Adipocyte (in vitro differentiated cells): ENCODE measurements at regions not wholly inside any gene's neighbourhood (a gene's known extent, or its start where the extent isn't known, plus 50 kb on each side); places are given as distances from the start of the nearest gene placed in this dataset.
A peak's percentile ranks its signal among the peaks of the same experiment; 100 is the strongest.
"Not testable (repeated sequence)": the region's sequence is repeated elsewhere in the genome, so short reads cannot be mapped to it uniquely, and the experiment has no call there.

ENCODE experiments used
- DNase-seq: peaks from one replicate; pipeline ENCODE4 v3.0.0-alpha.2; 2015; ENCODE audit warnings: low read depth
- H3K27me3 ChIP-seq: replicated peaks from 2 replicates; pipeline ENCODE4 v1.7.0; 2013; ENCODE audit warnings: mild to moderate bottlenecking, low read length, moderate library complexity; ENCODE audit not compliant: control insufficient read depth, insufficient read depth
- H3K36me3 ChIP-seq: 2 replicates; pipeline ENCODE4 v1.7.0; 2013; ENCODE audit warnings: low read length, mild to moderate bottlenecking, moderate library complexity; ENCODE audit not compliant: control insufficient read depth, insufficient read depth, severe bottlenecking
- H3K4me1 ChIP-seq: 2 replicates; pipeline ENCODE4 v1.7.0; 2013; ENCODE audit warnings: mild to moderate bottlenecking, low read length, moderate library complexity; ENCODE audit not compliant: control insufficient read depth, insufficient read depth
- H3K4me3 ChIP-seq: 2 replicates; pipeline ENCODE4 v1.7.0; 2013; ENCODE audit warnings: mild to moderate bottlenecking, low read length, moderate library complexity
- H3K9ac ChIP-seq: 2 replicates; pipeline ENCODE4 v1.7.0; 2013; ENCODE audit warnings: mild to moderate bottlenecking, low read length, moderate library complexity
- H3K9me3 ChIP-seq: 2 replicates; pipeline ENCODE4 v1.7.0; 2013; ENCODE audit warnings: mild to moderate bottlenecking, low read length, moderate library complexity; ENCODE audit not compliant: control insufficient read depth

DNA sequence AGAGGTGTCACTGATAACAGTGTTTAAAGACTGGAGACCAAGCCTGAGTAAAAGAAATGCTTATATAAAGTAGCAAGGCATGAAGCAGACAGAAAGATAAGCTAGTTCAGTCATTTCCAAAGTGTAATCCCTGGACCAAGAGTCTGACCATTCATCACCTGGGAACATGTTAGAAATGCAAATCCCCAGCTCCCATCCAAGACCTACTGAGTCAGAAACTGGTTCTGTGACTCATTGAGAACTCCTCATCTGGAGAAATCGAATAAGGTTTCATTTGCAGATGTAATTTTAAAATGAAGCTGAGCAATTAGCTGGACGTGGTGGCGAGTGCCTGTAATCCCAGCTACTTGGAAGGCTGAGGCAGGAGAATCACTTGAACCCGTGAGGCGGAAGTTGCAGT, 473.9 kb upstream of the UBE2E2 start:
- H3K36me3 ChIP-seq, result no peaks in the 10 kb centered on the region
- H3K9me3 ChIP-seq, result no peaks in the 10 kb centered on the region
- H3K27me3 ChIP-seq, result no peaks in the 10 kb centered on the region
- H3K4me1 ChIP-seq, result peaks cover 10% of the 10 kb centered on the region
- no peak overlapping the region for H3K4me3 ChIP-seq
- no peak for DNase-seq
- H3K9ac ChIP-seq, result no peak overlapping the region

DNA sequence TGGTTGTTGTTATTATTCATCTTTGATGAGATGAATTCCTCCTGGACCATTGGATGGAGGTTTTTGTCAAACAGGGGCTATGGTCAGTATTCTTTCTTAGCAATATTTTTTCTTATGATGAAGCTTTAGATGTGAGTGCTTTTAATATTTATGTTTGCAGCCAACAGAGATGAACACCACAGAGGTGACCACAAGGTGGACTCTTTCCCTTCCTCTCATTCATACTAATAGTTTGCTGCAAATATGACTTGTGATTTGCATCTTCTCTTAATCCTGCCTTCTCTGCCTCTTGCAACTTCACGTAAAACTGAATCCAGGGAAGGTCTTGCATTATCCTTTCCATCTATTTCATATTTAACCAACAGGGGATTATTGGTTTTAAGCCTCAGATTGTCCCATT, 473.1 kb upstream of the UBE2E2 start:
- Histone ChIP-seq H3K36me3 (no peaks in the 10 kb centered on the region), H3K9ac (no peak overlapping the region), H3K9me3 (no peaks in the 10 kb centered on the region), H3K27me3 (no peaks in the 10 kb centered on the region), H3K4me3 (no peak overlapping the region), H3K4me1 (peaks cover 10% of the 10 kb centered on the region)
- DNase-seq, result peak; percentile 36

GRCh38 chr3:22730701-22731100, 472.4 kb upstream of the UBE2E2 start:
- no peak overlapping the region for H3K9ac ChIP-seq
- no peak overlapping the region for H3K4me3 ChIP-seq
- no peak for DNase-seq
- H3K9me3 ChIP-seq, result no peaks in the 10 kb centered on the region
- H3K27me3 ChIP-seq, result no peaks in the 10 kb centered on the region
- H3K4me1 ChIP-seq, result peaks cover 10% of the 10 kb centered on the region
- H3K36me3 ChIP-seq, result no peaks in the 10 kb centered on the region

DNA sequence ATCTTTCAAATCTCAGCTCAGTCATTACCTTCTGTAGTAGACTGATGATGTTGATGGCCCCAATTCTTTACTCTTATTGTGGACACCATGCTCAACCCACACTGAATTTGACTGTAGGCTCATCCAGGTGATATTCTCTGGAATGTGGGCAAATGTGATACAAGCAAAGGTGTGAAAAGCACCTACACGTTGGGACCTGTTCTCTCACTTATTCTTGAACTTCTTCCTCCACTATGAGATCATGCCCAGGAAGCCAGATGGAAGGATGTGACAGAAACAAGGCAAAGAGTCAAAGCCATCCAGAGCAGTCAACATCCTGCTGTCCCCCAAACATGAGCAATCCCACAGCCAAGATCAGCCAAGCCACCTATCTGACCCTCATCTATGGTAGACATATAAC, 471.2 kb upstream of the UBE2E2 start:
- DNase-seq, result no peak
- H3K4me3 ChIP-seq, result no peak overlapping the region
- H3K36me3 ChIP-seq, result no peaks in the 10 kb centered on the region
- H3K9ac ChIP-seq, result no peak overlapping the region
- no peaks in the 10 kb centered on the region for H3K27me3 ChIP-seq
- peaks cover 10% of the 10 kb centered on the region for H3K4me1 ChIP-seq
- H3K9me3 ChIP-seq, result no peaks in the 10 kb centered on the region

DNA sequence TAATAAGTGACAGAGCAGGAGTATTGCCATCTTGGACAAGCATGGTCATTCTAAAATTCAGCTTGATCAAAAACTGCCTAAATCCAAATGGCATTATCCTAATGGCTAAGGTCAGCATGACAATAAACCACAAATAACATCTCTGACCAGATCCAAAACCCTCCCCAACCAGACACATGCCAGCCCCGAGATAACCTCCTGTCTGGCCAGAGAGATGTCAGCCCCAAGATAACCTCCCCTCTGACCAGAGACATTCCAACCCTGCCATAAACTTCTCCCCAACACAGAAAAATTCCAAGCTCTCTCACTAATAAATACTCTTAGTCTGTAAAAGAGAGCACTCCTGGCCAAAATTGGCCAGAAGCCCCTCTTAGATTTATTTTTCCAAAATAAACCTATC, 470.5 kb upstream of the UBE2E2 start:
- no peaks in the 10 kb centered on the region for H3K36me3 ChIP-seq
- H3K4me3 ChIP-seq, result no peak overlapping the region
- no peak overlapping the region for H3K9ac ChIP-seq
- no peak for DNase-seq
- H3K27me3 ChIP-seq, result no peaks in the 10 kb centered on the region
- H3K4me1 ChIP-seq, result peaks cover 10% of the 10 kb centered on the region
- no peaks in the 10 kb centered on the region for H3K9me3 ChIP-seq

DNA sequence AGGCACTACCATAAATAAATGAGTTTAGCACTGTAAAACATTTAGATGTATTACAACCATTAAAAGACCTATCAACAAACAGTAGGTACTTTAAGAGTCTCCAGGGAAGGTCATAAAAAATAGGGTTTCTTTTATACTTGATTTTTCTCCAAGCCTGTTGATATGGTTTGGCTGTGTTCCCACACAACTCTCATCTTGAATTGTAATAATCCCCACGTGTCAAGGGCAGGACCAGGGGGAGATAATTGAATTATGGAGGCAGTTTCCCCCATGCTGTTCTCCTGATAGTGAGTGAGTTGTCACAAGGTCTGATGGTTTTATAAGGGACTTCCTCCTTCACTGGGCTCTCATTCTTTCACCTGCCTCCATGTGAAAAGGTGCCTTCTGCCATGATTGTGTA, 468.9 kb upstream of the UBE2E2 start:
- peaks cover 10% of the 10 kb centered on the region for H3K4me1 ChIP-seq
- H3K36me3 ChIP-seq, result no peaks in the 10 kb centered on the region
- no peak for DNase-seq
- no peak overlapping the region for H3K9ac ChIP-seq
- H3K9me3 ChIP-seq, result no peaks in the 10 kb centered on the region
- H3K4me3 ChIP-seq, result no peak overlapping the region
- H3K27me3 ChIP-seq, result no peaks in the 10 kb centered on the region

GRCh38 chr3:22734756-22735155, 468.4 kb upstream of the UBE2E2 start:
- no peaks in the 10 kb centered on the region for H3K36me3 ChIP-seq
- DNase-seq, result no peak
- H3K4me3 ChIP-seq, result no peak overlapping the region
- no peak overlapping the region for H3K9ac ChIP-seq
- H3K27me3 ChIP-seq, result no peaks in the 10 kb centered on the region
- no peaks in the 10 kb centered on the region for H3K9me3 ChIP-seq
- H3K4me1 ChIP-seq, result peaks cover 10% of the 10 kb centered on the region

- no peak overlapping the region for H3K4me3 ChIP-seq
- H3K27me3 ChIP-seq, result no peaks in the 10 kb centered on the region
- peaks cover 7% of the 10 kb centered on the region for H3K4me1 ChIP-seq
- H3K9ac ChIP-seq, result no peak overlapping the region
- no peaks in the 10 kb centered on the region for H3K9me3 ChIP-seq
- H3K36me3 ChIP-seq, result no peaks in the 10 kb centered on the region
- DNase-seq, result no peak
Observed at GRCh38 chr3:22735373-22735772, 467.8 kb upstream of the UBE2E2 start.

DNA sequence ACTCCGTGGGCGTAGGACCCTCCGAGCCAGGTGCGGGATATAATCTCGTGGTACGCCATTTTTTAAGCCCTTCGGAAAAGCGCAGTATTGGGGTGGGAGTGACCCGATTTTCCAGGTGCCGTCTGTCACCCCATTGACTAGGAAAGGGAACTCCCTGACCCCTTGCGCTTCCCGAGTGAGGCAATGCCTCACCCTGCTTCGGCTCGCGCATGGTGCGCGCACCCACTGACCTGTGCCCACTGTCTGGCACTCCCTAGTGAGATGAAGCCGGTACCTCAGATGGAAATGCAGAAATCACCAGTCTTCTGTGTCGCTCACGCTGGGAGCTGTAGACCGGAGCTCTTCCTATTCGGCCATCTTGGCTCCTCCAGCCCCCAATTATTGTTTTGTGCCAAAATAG, 459.7 kb upstream of the UBE2E2 start:
- H3K27me3 ChIP-seq, H3K9ac ChIP-seq, H3K36me3 ChIP-seq, DNase-seq, H3K4me1 ChIP-seq, H3K9me3 ChIP-seq, H3K4me3 ChIP-seq: not testable (repeated sequence)

- Histone ChIP-seq H3K4me1 (no peaks in the 10 kb centered on the region), H3K9ac (no peak overlapping the region), H3K4me3 (no peak overlapping the region), H3K9me3 (no peaks in the 10 kb centered on the region), H3K27me3 (peaks cover 3% of the 10 kb centered on the region), H3K36me3 (no peaks in the 10 kb centered on the region)
- no peak for DNase-seq
Observed at GRCh38 chr3:22745321-22745720, 457.8 kb upstream of the UBE2E2 start.

GRCh38 chr3:22746221-22746620, 456.9 kb upstream of the UBE2E2 start:
- H3K9ac ChIP-seq, result no peak overlapping the region
- peaks cover 3% of the 10 kb centered on the region for H3K27me3 ChIP-seq
- no peaks in the 10 kb centered on the region for H3K4me1 ChIP-seq
- no peak for DNase-seq
- H3K4me3 ChIP-seq, result no peak overlapping the region
- H3K36me3 ChIP-seq, result no peaks in the 10 kb centered on the region
- no peaks in the 10 kb centered on the region for H3K9me3 ChIP-seq

GRCh38 chr3:22748453-22749045, 454.6 kb upstream of the UBE2E2 start:
- H3K9ac ChIP-seq, result no peak overlapping the region
- H3K9me3 ChIP-seq, result no peaks in the 10 kb centered on the region
- H3K4me1 ChIP-seq, result no peaks in the 10 kb centered on the region
- H3K36me3 ChIP-seq, result no peaks in the 10 kb centered on the region
- peaks cover 3% of the 10 kb centered on the region for H3K27me3 ChIP-seq
- no peak for DNase-seq
- no peak overlapping the region for H3K4me3 ChIP-seq
